ENCODE measurements at regions not wholly inside any gene's neighbourhood (a gene's known extent, or its start where the extent isn't known, plus 50 kb on each side); places are given as distances from the start of the nearest gene placed in this dataset.

DNA sequence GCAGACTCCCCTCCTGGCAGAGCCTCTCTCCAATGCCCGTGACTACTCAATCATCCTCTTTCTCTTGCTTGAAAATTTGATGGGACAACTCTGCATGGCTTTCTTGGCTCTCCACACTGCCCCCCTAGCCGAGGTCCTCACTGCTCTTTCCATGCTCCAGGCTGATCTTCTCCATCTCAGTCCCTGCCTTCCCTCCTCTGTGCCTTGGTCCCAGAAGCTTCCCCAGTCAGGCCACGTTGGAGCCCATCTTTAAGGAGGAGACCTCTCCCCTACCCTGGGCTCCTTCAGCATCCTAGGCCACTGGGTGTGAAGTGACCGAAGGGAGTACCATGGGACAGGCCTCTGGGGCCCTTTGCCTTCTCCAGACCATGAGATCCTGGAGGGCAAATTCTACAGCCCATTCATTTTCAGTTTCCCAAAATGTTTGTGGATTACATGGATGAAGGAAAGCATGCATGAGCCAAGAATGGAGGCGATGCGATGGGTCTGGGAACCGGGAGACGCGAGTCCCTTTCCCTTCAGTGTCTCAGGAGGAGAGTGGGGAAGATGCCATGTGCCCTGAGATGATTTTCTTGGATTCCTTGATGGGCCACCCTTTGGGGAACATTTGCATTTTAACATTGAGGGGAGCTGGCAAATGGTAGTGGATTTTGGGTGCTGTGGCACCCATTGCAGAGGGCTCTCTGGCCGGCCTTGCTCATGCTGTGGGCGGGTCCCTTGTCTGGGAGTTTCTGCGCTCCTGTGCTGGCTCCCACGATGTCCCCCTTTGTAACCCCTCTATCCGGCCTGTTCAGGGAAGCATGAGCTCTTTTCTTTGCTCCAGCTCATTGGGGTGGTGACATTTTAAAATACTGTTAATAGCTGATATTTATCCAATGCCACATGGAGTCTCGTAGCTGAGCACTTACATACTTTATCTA, 376.6 kb downstream of the RPS24 start:
- no peak for DNase-seq (ENCODE audit: low spot score)
- TF ChIP-seq, protein P1, sequence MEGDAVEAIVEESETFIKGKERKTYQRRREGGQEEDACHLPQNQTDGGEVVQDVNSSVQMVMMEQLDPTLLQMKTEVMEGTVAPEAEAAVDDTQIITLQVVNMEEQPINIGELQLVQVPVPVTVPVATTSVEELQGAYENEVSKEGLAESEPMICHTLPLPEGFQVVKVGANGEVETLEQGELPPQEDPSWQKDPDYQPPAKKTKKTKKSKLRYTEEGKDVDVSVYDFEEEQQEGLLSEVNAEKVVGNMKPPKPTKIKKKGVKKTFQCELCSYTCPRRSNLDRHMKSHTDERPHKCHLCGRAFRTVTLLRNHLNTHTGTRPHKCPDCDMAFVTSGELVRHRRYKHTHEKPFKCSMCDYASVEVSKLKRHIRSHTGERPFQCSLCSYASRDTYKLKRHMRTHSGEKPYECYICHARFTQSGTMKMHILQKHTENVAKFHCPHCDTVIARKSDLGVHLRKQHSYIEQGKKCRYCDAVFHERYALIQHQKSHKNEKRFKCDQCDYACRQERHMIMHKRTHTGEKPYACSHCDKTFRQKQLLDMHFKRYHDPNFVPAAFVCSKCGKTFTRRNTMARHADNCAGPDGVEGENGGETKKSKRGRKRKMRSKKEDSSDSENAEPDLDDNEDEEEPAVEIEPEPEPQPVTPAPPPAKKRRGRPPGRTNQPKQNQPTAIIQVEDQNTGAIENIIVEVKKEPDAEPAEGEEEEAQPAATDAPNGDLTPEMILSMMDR (IDR thresholded peaks at IDR 0.05; ENCODE audit: borderline replicate concordance, control extremely low read depth, extremely low read depth, insufficient read depth, missing control alignments), result no peak
- in situ Hi-C loops (cut with MboI; ENCODE audit: low sequenced_read_pairs, unreplicated experiment), result no loop called here

DNA sequence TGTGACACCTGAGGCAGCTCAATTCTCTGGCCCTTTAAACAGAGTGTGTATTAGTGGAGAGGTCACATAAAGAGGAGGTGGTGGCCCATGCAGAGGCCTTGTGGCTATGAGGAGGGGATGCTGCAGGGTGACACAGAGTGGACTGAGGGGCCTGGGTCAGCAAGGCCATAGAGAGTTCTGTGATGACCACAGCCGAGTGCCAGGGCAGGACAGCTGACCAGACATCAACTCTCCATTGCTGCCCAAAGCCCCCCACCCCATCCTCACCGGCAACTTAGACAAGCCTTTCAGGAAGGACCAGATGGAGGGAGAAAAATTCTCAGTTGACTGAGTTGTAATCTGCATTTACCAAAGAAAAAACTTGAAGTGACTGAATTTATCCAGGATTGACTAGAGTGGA, 378.1 kb downstream of the RPS24 start:
- no peak for DNase-seq (ENCODE audit: low spot score)
- TF ChIP-seq, protein P1 (IDR thresholded peaks at IDR 0.05; ENCODE audit: borderline replicate concordance, control extremely low read depth, extremely low read depth, insufficient read depth, missing control alignments), result no peak
- in situ Hi-C loops (cut with MboI; ENCODE audit: low sequenced_read_pairs, unreplicated experiment), result no loop called here

DNA sequence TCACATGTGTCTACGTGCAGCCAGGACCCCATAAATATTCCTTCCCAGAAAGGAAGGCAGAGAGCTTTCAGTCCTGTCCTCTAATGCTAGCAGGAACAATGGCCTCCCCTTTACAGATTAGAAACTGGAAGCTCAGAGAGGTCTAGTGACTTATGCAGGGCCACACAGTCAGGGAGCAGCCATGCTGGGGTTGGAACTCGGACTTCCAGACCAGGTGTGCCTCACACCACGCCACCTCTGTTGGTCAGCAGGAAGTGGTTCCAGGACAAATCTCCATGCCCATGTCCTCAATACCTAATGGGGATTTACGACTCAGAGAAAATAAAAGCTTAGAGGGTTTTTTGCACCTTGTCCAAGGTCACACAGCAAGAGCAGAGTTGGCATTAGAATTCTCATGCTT, 378.9 kb downstream of the RPS24 start:
- in situ Hi-C loops (cut with MboI; ENCODE audit: low sequenced_read_pairs, unreplicated experiment), result no loop called here
- TF ChIP-seq, protein P1 (IDR thresholded peaks at IDR 0.05; ENCODE audit: borderline replicate concordance, control extremely low read depth, extremely low read depth, insufficient read depth, missing control alignments), result no peak
- DNase-seq (ENCODE audit: low spot score), result no peak

DNA sequence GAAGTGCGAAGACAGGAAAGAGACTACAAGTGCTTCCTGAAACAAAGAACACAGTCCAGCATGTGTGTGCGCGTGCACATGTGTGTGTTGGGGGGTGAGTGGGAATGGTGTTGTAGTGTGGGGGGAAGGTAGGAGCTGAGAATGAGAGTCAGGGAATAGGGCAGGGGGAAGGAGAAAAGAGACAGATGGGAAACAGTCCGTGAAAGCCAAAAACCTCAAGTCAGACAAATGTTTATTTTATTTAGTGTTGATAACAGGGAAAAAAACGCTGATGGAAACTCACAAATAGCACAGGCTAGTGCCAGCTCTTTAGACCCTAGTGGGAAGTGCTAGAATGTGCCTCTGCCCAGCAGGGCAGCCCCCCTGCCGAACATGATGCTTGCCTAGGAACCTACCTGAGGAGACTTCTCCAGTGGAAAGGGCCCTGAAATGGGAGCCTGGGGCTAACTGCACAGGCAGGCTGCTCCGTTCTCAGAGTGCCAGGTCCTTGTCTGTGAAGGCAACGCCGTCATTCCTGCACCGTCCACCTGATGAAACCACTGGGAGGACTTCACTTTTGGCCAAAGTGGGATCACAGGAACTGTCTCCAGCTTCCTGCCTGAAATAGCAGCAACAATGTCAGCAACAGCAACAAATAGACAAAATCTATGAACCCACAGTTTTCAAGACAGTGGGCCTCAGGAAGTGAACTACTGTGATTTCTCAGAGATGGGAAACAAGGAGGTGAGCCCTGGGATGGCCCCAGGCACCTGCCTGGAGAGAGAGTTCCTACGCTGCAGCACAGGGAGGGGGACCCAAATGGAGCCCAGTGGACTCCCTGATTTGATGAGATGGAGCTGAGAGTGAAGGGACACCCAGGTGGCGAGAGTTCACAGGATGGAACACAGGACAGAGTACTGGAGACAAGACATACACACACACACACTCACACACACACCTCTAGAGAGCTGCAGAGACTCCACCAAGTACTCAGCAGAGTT, 379.7 kb downstream of the RPS24 start:
- DNase-seq (ENCODE audit: low spot score), result no peak
- TF ChIP-seq, protein P1 (IDR thresholded peaks at IDR 0.05; ENCODE audit: borderline replicate concordance, control extremely low read depth, extremely low read depth, insufficient read depth, missing control alignments), result no peak
- in situ Hi-C loops (cut with MboI; ENCODE audit: low sequenced_read_pairs, unreplicated experiment), result no loop called here

DNA sequence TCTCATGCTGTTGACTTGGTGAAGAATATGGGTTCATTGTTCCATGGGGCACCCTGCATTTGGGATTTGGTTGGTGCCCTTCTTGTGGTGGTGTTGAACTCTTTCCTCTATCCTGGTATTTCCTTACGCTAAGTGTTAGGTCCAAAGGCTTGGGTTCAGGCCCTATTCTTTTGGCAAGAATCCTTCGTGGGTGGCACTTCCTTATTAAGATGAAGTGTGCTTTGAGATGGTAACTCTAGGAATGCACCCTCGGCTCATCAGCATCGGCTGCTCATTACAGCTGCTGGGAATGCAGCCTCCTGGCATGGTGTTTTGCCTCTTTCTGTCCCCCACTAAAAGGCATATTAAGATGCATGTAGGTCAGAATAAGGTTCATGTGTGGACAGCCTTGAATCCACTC, 380.7 kb downstream of the RPS24 start:
- TF ChIP-seq, protein P1 (IDR thresholded peaks at IDR 0.05; ENCODE audit: borderline replicate concordance, control extremely low read depth, extremely low read depth, insufficient read depth, missing control alignments), result no peak
- in situ Hi-C loops (cut with MboI; ENCODE audit: low sequenced_read_pairs, unreplicated experiment), result no loop called here
- DNase-seq (ENCODE audit: low spot score), result no peak

DNA sequence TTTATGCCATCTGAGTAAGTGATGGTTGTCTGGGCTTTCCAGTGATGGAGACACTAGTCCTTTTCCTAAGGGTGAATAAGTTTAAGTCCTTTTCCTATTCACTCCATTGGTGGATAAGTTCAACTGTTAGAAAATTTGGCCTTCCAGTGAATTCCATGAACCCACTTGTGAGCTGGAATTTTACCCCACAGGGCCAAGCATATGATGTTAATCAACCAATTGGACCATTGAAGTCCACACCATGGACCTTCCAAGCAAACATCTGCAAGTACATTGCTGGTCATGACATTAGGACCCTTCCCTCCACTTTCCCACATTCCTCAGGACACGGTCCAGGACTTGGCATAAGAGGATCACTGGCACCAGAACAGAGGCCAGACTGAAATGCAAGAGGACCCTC, 381.4 kb downstream of the RPS24 start:
- TF ChIP-seq, protein P1 (IDR thresholded peaks at IDR 0.05; ENCODE audit: borderline replicate concordance, control extremely low read depth, extremely low read depth, insufficient read depth, missing control alignments), result no peak
- in situ Hi-C loops (cut with MboI; ENCODE audit: low sequenced_read_pairs, unreplicated experiment), result no loop called here
- DNase-seq (ENCODE audit: low spot score), result no peak

Measured in GM13976 (cell line).